Neural cell (in vitro differentiated cells): ENCODE measurements at regions not wholly inside any gene's neighbourhood (a gene's known extent, or its start where the extent isn't known, plus 50 kb on each side); places are given as distances from the start of the nearest gene placed in this dataset.

Experiments used
- EP300 ChIP-seq: fragments of 450-650 bp; conservative IDR thresholded peaks from 2 replicates; pipeline ENCODE4 v1.6.1; 2014; ENCODE audit warnings: antibody characterized with exemption, mild to moderate bottlenecking, moderate library complexity; ENCODE audit not compliant: poor library complexity, severe bottlenecking
- EZH2 ChIP-seq: fragments of 200-600, 300-800 bp; shearing (Covaris generic), sonication (generic); IDR thresholded peaks from 2 replicates; pipeline ENCODE4 v1.6.1; 2014; ENCODE audit warnings: antibody characterized with exemption, low read length, borderline replicate concordance, mild to moderate bottlenecking; ENCODE audit not compliant: insufficient read depth, poor library complexity, severe bottlenecking
- MXI1 ChIP-seq: fragments of 450-650 bp; conservative IDR thresholded peaks from 2 replicates; pipeline ENCODE4 v1.6.1; 2014; ENCODE audit warnings: antibody characterized with exemption, mild to moderate bottlenecking; ENCODE audit not compliant: poor library complexity, severe bottlenecking
- POLR2AphosphoS5 ChIP-seq: IDR thresholded peaks from 2 replicates; pipeline ENCODE4 v1.6.1; 2012
- TAF1 ChIP-seq: IDR thresholded peaks from 2 replicates; pipeline ENCODE4 v1.6.1; 2012; ENCODE audit warnings: low read depth
- TF ChIP-seq, protein P1 (sequence below): IDR thresholded peaks from 2 replicates; pipeline ENCODE4 v1.6.1; 2012; ENCODE audit warnings: borderline replicate concordance
- TF ChIP-seq, protein P2 (sequence below): fragments of 450-650 bp; IDR thresholded peaks from 2 replicates; pipeline ENCODE4 v1.5.1; 2014; ENCODE audit warnings: antibody characterized with exemption, mild to moderate bottlenecking, moderate library complexity; ENCODE audit not compliant: poor library complexity, severe bottlenecking

DNA sequence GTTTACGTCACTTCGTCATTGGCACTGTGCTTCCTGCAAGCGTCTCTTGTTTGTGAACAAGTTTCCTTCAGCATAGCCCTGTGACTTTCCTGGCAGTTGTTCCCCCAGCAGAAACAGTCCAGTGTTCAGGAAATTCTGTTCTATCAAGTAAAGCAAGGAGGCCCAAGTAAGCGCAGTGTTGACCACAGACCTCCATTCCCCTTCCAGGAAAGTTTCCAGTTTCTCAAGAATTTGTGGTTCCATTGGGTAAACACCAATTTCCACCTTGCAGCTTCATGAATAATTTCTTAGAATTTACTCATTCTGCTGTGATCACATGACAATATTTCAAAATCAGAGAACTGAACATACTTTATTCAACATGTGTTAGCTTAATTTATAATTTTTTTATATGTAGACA lies 88.5 kb upstream of the ETV3 start:
- TF ChIP-seq, protein P1, sequence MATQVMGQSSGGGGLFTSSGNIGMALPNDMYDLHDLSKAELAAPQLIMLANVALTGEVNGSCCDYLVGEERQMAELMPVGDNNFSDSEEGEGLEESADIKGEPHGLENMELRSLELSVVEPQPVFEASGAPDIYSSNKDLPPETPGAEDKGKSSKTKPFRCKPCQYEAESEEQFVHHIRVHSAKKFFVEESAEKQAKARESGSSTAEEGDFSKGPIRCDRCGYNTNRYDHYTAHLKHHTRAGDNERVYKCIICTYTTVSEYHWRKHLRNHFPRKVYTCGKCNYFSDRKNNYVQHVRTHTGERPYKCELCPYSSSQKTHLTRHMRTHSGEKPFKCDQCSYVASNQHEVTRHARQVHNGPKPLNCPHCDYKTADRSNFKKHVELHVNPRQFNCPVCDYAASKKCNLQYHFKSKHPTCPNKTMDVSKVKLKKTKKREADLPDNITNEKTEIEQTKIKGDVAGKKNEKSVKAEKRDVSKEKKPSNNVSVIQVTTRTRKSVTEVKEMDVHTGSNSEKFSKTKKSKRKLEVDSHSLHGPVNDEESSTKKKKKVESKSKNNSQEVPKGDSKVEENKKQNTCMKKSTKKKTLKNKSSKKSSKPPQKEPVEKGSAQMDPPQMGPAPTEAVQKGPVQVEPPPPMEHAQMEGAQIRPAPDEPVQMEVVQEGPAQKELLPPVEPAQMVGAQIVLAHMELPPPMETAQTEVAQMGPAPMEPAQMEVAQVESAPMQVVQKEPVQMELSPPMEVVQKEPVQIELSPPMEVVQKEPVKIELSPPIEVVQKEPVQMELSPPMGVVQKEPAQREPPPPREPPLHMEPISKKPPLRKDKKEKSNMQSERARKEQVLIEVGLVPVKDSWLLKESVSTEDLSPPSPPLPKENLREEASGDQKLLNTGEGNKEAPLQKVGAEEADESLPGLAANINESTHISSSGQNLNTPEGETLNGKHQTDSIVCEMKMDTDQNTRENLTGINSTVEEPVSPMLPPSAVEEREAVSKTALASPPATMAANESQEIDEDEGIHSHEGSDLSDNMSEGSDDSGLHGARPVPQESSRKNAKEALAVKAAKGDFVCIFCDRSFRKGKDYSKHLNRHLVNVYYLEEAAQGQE: no peak
- TF ChIP-seq, protein P2, sequence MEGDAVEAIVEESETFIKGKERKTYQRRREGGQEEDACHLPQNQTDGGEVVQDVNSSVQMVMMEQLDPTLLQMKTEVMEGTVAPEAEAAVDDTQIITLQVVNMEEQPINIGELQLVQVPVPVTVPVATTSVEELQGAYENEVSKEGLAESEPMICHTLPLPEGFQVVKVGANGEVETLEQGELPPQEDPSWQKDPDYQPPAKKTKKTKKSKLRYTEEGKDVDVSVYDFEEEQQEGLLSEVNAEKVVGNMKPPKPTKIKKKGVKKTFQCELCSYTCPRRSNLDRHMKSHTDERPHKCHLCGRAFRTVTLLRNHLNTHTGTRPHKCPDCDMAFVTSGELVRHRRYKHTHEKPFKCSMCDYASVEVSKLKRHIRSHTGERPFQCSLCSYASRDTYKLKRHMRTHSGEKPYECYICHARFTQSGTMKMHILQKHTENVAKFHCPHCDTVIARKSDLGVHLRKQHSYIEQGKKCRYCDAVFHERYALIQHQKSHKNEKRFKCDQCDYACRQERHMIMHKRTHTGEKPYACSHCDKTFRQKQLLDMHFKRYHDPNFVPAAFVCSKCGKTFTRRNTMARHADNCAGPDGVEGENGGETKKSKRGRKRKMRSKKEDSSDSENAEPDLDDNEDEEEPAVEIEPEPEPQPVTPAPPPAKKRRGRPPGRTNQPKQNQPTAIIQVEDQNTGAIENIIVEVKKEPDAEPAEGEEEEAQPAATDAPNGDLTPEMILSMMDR: no peak
- TF ChIP-seq POLR2AphosphoS5 (no peak), EP300 (no peak), MXI1 (no peak), TAF1 (no peak), EZH2 (no peak)
